Ishikawa (cell line): ENCODE measurements at regions not wholly inside any gene's neighbourhood (a gene's known extent, or its start where the extent isn't known, plus 50 kb on each side); places are given as distances from the start of the nearest gene placed in this dataset.

ENCODE experiments used
- CEBPB ChIP-seq: IDR thresholded peaks from 2 replicates; pipeline ENCODE4 v1.6.1; 2012
- EGR1 ChIP-seq: IDR thresholded peaks from 2 replicates; pipeline ENCODE4 v1.6.1; 2012
- EP300 ChIP-seq: IDR thresholded peaks from 2 replicates; pipeline ENCODE4 v1.6.1; 2012; ENCODE audit warnings: borderline replicate concordance
- RAD21 ChIP-seq: IDR thresholded peaks from 2 replicates; pipeline ENCODE4 v1.6.1; 2012; ENCODE audit warnings: low read depth
- TEAD4 ChIP-seq: IDR thresholded peaks from 2 replicates; pipeline ENCODE4 v1.6.1; 2012
- TF ChIP-seq, protein P1 (sequence below): IDR thresholded peaks from 2 replicates; pipeline ENCODE4 v1.6.1; 2012

DNA sequence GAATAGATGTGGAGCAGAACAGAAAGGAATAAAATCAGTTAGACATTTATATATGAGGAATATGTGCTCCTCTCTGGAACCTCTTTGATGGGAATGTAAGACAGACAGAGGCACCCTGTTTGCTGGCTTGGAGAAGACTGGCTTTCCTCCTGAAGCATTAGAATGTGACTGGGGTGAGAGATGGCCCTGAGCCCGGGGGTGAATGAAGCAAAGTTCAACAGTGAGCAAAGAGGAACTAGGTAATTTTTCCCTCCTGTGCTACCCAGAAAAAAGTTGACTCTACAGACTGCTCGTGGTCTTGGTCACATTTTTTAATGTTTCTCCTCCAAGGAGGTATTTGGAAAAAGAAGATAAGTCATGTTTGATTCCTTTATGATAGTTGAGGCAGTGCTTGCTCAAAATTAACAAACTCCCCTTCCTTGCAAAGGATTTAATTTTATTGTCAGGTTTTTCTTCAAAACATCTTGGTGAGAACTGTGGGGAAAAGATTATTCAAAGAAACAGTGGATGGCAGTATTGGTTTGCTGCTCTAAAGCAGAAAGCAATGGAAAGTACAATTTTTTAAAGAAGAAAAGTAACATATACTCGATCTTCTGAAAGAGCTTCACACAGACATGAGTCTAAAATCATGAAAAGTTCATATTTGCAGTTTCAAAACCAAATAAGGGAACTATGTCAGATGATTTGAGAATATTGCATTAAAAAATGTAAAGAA is 370.4 kb upstream of the CDIN1 start:
- TF ChIP-seq CEBPB (no peak), EGR1 (no peak), RAD21 (no peak), EP300 (no peak), TEAD4 (no peak)
- TF ChIP-seq, protein P1, sequence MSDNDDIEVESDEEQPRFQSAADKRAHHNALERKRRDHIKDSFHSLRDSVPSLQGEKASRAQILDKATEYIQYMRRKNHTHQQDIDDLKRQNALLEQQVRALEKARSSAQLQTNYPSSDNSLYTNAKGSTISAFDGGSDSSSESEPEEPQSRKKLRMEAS: no peak
